ENCODE measurements at regions not wholly inside any gene's neighbourhood (a gene's known extent, or its start where the extent isn't known, plus 50 kb on each side); places are given as distances from the start of the nearest gene placed in this dataset.

DNA sequence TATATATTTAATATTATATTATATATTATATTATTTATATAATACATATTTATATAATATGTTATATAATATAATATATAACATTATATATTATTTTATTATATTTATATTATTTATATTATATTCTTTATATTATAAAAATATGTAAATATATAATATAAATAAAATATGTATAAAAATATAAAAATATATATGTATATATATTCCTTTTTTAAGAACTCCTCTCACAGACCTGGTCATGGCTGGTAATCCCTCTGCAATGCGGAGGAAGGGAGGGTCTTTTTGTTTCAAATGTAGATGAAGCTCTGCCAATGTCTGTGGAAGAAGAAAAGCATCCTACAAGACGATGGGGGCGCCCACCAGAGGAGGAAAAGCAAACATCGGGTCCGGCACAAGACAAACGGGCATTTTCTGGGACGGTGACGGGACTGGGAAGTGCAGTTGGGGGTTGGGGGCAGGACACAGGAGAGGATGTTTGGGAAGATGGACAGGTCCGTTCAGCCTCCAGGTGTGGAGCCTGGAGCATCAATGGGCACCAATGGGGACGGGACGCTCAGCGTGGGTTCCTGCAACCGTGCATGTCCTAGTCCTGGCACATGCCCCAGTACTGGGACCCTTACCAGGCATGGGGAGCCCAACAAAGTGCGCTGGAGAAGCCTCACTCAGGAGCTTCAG, 194.0 kb downstream of the IRX1 start:
- no peak overlapping the region for H2BK20ac ChIP-seq (ENCODE audit: low read depth, low read length, poor library complexity, severe bottlenecking)
- no peak overlapping the region for H2BK120ac ChIP-seq (ENCODE audit: low read depth, low read length, poor library complexity, severe bottlenecking)
- H3K4me1 ChIP-seq (ENCODE audit: insufficient read depth, low read length), result peaks cover 7% of the 10 kb centered on the region; the same call in 1 of the 2 replicates
- no peak overlapping the region for H2AFZ ChIP-seq (ENCODE audit: low read length)
- H3K14ac ChIP-seq (ENCODE audit: insufficient read depth, low read length), result no peak overlapping the region; the same call in 1 of the 2 replicates
- H3K27ac ChIP-seq (ENCODE audit: insufficient read length, low read depth, low read length), result no peak overlapping the region
- peaks cover 2 to 9% (median 4%) of the 10 kb centered on the region in 3 experiments for H3K36me3 Mint-ChIP-seq (ENCODE audit: insufficient read depth in 1 of 3, low read depth in 3 of 3)
- H3K4me3 Mint-ChIP-seq, result peak overlapping the region in 1 of 2 experiments; percentile 22; a peak in 1 of 5 replicates
- no peak overlapping the region for H3K23ac ChIP-seq (ENCODE audit: insufficient read length, low read depth, low read length)
- no peak overlapping the region for H3T11ph ChIP-seq (ENCODE audit: low read length)
- no peak overlapping the region for H3K4ac ChIP-seq (ENCODE audit: low read depth, low read length)
- peak overlapping the region; percentile 68 for H4K5ac ChIP-seq (ENCODE audit: insufficient read length, low read depth, low read length)
- no peak overlapping the region for H4K91ac ChIP-seq (ENCODE audit: insufficient read length, low read depth, low read length)
- TF ChIP-seq, protein P1, sequence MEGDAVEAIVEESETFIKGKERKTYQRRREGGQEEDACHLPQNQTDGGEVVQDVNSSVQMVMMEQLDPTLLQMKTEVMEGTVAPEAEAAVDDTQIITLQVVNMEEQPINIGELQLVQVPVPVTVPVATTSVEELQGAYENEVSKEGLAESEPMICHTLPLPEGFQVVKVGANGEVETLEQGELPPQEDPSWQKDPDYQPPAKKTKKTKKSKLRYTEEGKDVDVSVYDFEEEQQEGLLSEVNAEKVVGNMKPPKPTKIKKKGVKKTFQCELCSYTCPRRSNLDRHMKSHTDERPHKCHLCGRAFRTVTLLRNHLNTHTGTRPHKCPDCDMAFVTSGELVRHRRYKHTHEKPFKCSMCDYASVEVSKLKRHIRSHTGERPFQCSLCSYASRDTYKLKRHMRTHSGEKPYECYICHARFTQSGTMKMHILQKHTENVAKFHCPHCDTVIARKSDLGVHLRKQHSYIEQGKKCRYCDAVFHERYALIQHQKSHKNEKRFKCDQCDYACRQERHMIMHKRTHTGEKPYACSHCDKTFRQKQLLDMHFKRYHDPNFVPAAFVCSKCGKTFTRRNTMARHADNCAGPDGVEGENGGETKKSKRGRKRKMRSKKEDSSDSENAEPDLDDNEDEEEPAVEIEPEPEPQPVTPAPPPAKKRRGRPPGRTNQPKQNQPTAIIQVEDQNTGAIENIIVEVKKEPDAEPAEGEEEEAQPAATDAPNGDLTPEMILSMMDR (conservative IDR thresholded peaks at IDR 0.05), result peak; percentile 36; the same call in 2 of the 3 replicates
- no peaks in the 10 kb centered on the region for H3K79me2 ChIP-seq (ENCODE audit: insufficient read depth, low read length)
- H3K79me1 ChIP-seq (ENCODE audit: insufficient read depth, low read depth, low read length, poor library complexity, severe bottlenecking), result no peaks in the 10 kb centered on the region
- no peak overlapping the region for H2BK12ac ChIP-seq (ENCODE audit: insufficient read length, low read depth, low read length)
- peaks cover 27 to 35% of the 10 kb centered on the region in 2 experiments for H3K4me1 Mint-ChIP-seq
- no peaks in the 10 kb centered on the region for H4K20me1 ChIP-seq (ENCODE audit: control insufficient read depth, insufficient read depth, insufficient read length)
- H3K27ac Mint-ChIP-seq, result no peak overlapping the region; a peak in 1 of 7 replicates
- peaks cover 7% of the 10 kb centered on the region for H3K27me3 Mint-ChIP-seq (ENCODE audit: low read depth)
- peaks cover 7 to 8% of the 10 kb centered on the region in 2 experiments for H3K9me3 Mint-ChIP-seq
- no peak overlapping the region for H3K56ac ChIP-seq (ENCODE audit: insufficient read length, low read depth, low read length)
- H3K9me3 ChIP-seq (ENCODE audit: control insufficient read depth, low read depth, low read length), result peaks cover 3% of the 10 kb centered on the region
- DNase-seq, result peak; percentile 83
- H3K9ac ChIP-seq (ENCODE audit: extremely low read depth, insufficient read length, low read length), result no peak overlapping the region
- H3K23me2 ChIP-seq (ENCODE audit: insufficient read length, low read depth, low read length, poor library complexity, severe bottlenecking), result peaks cover 3% of the 10 kb centered on the region
- H3K27me3 ChIP-seq (ENCODE audit: insufficient read depth, low read length), result no peaks in the 10 kb centered on the region
- no peak overlapping the region for H2AK5ac ChIP-seq (ENCODE audit: insufficient read length, low read length)
- H4K8ac ChIP-seq (replicated peaks; ENCODE audit: insufficient read length, low read depth, low read length), result no peak overlapping the region
- no peak overlapping the region for H3K18ac ChIP-seq (ENCODE audit: insufficient read length, low read depth, low read length)
- no peak overlapping the region for H2BK15ac ChIP-seq (ENCODE audit: low read depth, low read length)
- no CpG with 5 or more reads among the region's 14 CpGs for WGBS (ENCODE audit: extremely low coverage, insufficient read length, low lambda C conversion rate)
- no peak overlapping the region for H2BK5ac ChIP-seq (ENCODE audit: insufficient read length, low read length)
- no peak overlapping the region for H3K4me2 ChIP-seq (ENCODE audit: insufficient read depth, insufficient read length, low read length)

Data from H9 (cell line).